GM18511 (cell line): ENCODE measurements at regions not wholly inside any gene's neighbourhood (a gene's known extent, or its start where the extent isn't known, plus 50 kb on each side); places are given as distances from the start of the nearest gene placed in this dataset.

ENCODE experiments used
- ATAC-seq: cut with Tn5 transposase; IDR thresholded peaks from one replicate; pipeline ENCODE4 v1.9.1; 2021; ENCODE audit warnings: mild to moderate bottlenecking, moderate library complexity; ENCODE audit not compliant: unreplicated experiment

DNA sequence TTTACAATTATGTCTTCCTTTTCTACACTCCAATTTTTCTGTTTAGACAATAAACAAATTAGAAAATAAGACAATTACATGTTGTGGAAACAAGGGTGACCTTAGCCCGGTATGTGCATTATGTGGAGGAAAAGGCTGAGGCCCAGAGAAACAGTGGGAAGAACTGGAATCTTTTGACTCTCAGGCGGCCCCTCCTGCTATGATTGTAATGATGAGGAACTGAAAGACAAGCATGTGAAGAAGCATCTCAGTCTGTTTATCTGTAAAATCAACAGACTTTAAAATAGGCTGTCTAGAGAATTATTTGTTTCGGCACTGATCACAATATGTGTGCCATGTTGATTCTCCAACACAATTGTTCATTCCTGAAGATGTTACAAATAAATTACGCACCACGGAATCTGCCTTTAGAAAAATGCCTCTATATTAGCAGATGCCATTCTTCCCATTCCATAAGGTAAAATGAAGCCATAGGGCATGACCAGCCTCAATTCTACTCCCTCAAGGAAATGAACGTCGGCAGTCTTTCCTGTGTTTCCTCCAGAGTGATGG lies 1201.6 kb upstream of the CITED2 start:
- ATAC-seq = no peak

DNA sequence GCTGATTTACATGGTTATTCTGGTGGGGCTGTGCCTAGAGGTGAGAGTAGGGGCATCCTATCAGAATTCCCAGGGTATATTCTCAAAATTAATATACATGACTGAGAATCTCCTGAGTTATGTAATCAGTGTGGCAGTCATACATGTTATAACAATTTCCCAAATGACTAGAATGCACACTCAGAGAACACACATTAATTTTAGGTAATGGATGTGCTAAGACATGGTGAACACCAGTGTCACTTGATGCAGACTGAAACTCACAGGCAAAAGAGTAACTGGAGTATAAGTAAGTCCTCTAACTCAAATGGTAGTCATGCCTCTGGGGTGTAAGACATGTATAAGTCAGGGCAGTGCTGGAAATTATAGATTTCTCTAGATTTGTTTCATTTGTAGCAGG lies 1198.4 kb upstream of the CITED2 start:
- ATAC-seq = no peak

DNA sequence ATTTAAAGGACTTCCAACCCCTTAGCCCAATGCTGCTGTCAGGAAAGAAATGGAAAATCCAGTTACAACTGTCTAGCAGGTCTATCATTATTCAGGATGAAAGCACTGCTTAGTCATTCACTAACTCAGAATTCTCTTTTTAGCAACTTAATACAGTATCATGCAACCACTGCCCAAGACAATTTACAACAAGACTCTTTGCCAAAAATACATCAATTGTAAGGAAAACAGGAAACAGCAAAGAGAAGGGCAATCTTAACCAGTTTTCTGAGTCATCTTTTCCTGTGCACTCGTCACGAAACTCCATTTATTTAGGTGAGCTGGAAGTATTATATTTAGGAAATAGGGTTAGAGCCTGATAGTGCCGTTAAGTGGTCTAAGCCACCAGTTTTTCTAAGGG lies 1197.7 kb upstream of the CITED2 start:
- ATAC-seq = no peak

GRCh38 chr6:140571145-140571544 lies 1196.7 kb upstream of the CITED2 start:
- ATAC-seq = no peak

GRCh38 chr6:140567466-140567865 lies 1193.0 kb upstream of the CITED2 start:
- ATAC-seq = no peak

DNA sequence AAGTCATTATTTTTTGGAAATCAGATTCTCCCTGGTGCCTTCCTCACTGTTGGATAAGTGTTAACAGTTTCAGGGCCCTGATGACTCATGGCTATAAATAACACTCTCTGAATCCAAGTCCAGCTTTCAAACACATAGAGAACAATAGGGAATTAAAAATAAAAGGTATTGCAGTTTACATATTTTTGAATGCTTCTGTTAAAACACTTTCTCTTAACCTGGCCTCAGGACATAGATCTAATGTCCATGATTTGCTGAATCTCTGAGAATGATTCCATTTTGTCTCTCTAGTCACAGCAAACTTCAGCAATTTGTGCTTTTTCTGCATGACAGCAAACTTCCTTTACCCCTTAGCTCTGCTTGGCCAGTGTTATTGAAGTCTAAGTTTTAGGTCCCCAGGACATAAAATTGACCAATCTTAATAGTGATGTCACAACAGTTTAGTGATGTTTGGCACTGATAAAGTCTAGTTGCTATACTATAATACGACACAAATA lies 1192.4 kb upstream of the CITED2 start:
- ATAC-seq = no peak

DNA sequence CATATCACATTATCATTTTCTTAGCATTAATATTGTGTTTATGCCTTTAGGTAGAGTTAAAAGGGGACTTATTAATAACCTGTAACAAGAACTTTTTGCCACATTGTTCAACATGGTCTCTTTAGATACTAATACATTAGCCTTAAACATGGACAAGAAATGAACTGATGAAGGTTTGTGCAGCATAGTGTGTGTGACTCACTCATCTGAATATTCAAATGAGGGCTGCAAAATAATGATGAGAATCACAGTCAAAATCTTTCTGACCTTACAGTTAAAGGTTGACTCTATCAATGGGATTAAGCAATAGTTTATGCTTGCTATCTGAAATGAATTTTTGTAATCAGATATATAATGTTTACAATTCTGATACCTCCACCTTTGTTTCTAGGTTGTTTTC lies 1189.3 kb upstream of the CITED2 start:
- ATAC-seq = no peak

GRCh38 chr6:140561701-140562100 lies 1187.3 kb upstream of the CITED2 start:
- ATAC-seq = no peak

DNA sequence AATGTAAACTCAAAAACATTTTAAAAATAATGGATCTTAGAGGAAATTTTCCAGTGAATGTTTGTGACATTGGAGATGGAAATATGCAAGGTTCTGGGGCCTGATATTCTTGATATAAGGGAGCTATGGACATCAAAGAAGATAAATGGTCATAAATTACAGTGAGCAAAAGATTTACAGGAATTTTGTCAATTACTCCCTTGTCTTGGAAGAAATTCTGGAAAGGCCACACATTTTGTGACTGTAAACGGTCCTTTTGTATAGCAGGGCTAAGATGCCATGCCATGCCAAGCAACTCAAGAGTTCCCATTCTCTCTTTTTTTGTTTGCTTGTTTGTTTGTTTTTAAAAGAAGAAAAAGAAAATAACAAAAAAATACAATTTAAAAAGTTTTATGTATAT lies 1186.2 kb upstream of the CITED2 start:
- no peak for ATAC-seq

GRCh38 chr6:140559458-140559857 lies 1185.0 kb upstream of the CITED2 start:
- ATAC-seq = no peak

GRCh38 chr6:140554421-140554820 lies 1180.0 kb upstream of the CITED2 start:
- no peak for ATAC-seq

- ATAC-seq = no peak
Observed at GRCh38 chr6:140548366-140548765, 1173.9 kb upstream of the CITED2 start.

- no peak for ATAC-seq
Observed at GRCh38 chr6:140546640-140547039, 1172.2 kb upstream of the CITED2 start.

GRCh38 chr6:140544431-140544830 lies 1170.0 kb upstream of the CITED2 start:
- no peak for ATAC-seq

- ATAC-seq = no peak
Observed at GRCh38 chr6:140542863-140543262, 1168.4 kb upstream of the CITED2 start.

- no peak for ATAC-seq
Observed at GRCh38 chr6:140541288-140541687, 1166.8 kb upstream of the CITED2 start.

DNA sequence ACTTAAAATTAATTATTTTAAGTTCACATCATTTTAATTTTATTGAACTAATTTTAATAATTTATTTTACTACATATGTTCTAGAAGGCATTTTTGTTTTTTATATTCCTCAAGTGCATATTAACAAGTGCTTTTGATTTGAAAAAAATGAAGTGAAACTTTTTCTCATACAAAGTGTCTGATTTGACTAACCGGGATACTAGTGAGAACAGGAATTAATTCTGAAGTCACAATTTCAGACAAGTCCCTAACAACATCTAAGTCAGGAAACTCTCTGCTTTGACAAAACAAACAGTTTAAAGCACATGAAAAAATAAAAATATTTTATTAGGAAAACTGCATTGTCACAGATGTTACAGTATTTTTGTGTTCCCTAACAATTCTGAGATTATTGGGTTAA lies 1166.3 kb upstream of the CITED2 start:
- no peak for ATAC-seq

DNA sequence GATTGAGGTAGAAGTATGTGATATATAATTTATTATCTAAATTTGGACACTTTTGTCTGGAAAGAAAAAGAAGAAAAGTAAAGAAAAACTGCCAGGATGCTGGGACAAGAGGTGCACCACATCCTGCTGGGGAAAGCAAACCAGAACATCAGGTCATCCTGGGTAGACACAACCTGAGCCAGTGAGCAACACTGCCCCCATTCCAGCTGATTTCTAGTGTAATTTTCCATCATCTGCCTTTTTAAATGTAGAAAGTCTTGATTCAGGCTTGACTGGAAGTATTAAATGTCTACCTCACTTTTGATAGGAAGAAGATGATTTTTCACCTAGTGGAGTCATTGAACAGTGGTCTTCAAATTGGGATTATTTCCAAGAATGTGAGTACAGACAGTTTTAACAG lies 1164.5 kb upstream of the CITED2 start:
- no peak for ATAC-seq

DNA sequence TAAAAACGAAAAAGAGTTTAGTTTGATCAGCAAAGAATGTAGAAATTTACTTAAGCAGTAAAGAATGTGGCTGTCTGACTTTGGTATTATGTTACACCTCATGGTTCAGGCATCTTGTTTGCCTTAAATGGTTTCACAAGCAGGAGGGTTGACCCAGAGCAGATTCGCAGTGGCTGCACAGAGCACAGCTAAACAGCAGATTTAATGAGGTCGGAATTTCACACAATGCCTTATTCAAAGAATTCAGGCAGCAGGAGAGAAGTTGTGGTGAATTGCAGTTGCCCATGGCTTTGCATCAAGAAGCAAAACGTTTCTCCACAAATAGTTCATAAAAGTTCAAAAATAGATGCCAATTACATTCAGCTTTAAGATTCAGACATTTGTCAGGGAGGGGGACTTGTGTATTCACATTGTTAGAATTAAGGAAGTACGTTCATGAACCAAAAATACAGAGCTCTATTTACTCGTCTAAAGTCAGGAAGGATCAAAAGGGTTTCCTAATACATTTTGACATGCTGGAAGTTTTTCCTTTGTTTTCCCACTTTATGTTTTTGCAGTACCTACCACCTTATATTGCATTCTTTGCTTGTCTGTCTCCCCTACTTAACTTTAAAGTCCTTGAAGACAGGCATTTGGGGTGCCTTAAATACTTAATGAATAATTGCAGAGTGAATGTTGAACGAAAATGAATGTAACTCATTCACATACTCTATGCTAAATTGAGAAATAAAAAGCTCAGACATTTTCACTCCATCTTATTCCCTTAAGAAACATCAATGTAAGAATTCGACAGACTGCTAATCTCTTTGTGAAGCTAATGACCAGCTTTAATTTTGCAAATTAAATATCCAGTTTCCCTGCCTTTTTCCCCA lies 1163.6 kb upstream of the CITED2 start:
- ATAC-seq = no peak

- ATAC-seq = no peak
Observed at GRCh38 chr6:140537211-140537610, 1162.8 kb upstream of the CITED2 start.

- ATAC-seq = no peak
Observed at GRCh38 chr6:140535511-140535910, 1161.1 kb upstream of the CITED2 start.

DNA sequence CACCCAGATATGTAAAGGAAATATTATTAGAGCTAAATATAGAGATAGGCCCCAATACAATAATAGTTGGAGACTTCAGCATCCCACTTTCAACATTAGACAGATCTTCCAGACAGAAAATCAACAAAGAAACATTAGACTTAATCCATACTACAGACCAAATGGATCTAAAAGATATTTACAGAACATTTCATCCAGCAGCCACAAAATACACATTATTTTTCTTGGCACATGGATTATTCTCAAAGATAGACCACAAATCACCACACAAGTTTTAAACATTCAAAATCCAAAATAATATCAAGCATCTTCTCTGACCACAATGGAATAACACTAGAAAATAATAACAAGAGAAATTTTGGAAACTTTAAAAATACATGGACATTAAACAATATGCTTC lies 1159.1 kb upstream of the CITED2 start:
- no peak for ATAC-seq
